Suprapubic skin (tissue), 4 donors: ENCODE measurements at regions not wholly inside any gene's neighbourhood (a gene's known extent, or its start where the extent isn't known, plus 50 kb on each side); places are given as distances from the start of the nearest gene placed in this dataset.

ENCODE experiments used
- POLR2A ChIP-seq, 2 donors: fragments of 450-650 bp; IDR thresholded peaks; one replicate each; pipeline ENCODE4 v1.6.1; 2017; ENCODE audit warnings: antibody characterized with exemption in 2 of 2, mild to moderate bottlenecking in 2 of 2, moderate library complexity in 2 of 2
- POLR2AphosphoS5 ChIP-seq, 3 donors: sonication (generic); formaldehyde crosslinking; IDR thresholded peaks; one replicate each; pipeline ENCODE4 v1.6.1; 2017; ENCODE audit warnings: antibody characterized with exemption in 3 of 3
- TF ChIP-seq, protein P1 (sequence below), 2 donors: fragments of 200-600 bp in 1 of 2; fragments of 450-650 bp in 1 of 2; sonication (generic) in 1 of 2; IDR thresholded peaks; one replicate each; pipeline ENCODE4 v1.5.1; 2016 to 2019; ENCODE audit warnings: antibody characterized with exemption in 2 of 2, mild to moderate bottlenecking in 1 of 2, moderate library complexity in 1 of 2

- TF ChIP-seq POLR2AphosphoS5 (IDR thresholded peaks at IDR 0.05), result no peak
- TF ChIP-seq, protein P1, sequence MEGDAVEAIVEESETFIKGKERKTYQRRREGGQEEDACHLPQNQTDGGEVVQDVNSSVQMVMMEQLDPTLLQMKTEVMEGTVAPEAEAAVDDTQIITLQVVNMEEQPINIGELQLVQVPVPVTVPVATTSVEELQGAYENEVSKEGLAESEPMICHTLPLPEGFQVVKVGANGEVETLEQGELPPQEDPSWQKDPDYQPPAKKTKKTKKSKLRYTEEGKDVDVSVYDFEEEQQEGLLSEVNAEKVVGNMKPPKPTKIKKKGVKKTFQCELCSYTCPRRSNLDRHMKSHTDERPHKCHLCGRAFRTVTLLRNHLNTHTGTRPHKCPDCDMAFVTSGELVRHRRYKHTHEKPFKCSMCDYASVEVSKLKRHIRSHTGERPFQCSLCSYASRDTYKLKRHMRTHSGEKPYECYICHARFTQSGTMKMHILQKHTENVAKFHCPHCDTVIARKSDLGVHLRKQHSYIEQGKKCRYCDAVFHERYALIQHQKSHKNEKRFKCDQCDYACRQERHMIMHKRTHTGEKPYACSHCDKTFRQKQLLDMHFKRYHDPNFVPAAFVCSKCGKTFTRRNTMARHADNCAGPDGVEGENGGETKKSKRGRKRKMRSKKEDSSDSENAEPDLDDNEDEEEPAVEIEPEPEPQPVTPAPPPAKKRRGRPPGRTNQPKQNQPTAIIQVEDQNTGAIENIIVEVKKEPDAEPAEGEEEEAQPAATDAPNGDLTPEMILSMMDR (IDR thresholded peaks at IDR 0.05), result no peak
- TF ChIP-seq POLR2A (IDR thresholded peaks at IDR 0.05), result no peak
Measured at GRCh38 chr10:51022933-51023585, 51.2 kb upstream of the PRKG1 start.
